SK-N-SH (cell line): ENCODE measurements at regions not wholly inside any gene's neighbourhood (a gene's known extent, or its start where the extent isn't known, plus 50 kb on each side); places are given as distances from the start of the nearest gene placed in this dataset.
A peak's percentile ranks its signal among the peaks of the same experiment; 100 is the strongest.

Experiments
- CTCF ChIA-PET: fragments of 300-600, 350-600 bp; formaldehyde crosslinking; extraction: SDS; loops from one replicate; lab custom pipeline; 2021; lab: Yijun Ruan, JAX
- POLR2A ChIA-PET: fragments of 350-600 bp; sonication (Branson Sonifier 250); formaldehyde crosslinking; extraction: SDS; loops from one replicate; lab custom pipeline; 2020; ENCODE audit warnings: antibody characterized with exemption, inconsistent platforms; lab: Yijun Ruan, JAX
- DNase-seq: peaks from one replicate; pipeline ENCODE4 v3.0.0; 2012
- H2AFZ ChIP-seq: fragments of 200-600 bp; sonication (generic); 2 replicates; pipeline ENCODE4 v1.8.1; 2016; ENCODE audit warnings: antibody characterized with exemption, mild to moderate bottlenecking, low read depth
- H3F3A ChIP-seq: fragments of 200-600 bp; sonication (generic); replicated peaks from 2 replicates; pipeline ENCODE3; 2016; ENCODE audit warnings: antibody characterized with exemption, mild to moderate bottlenecking; ENCODE audit not compliant: insufficient read depth
- H3K27ac ChIP-seq, 2 experiments: fragments of 200-500 bp in 1 of 2; fragments of 200-600 bp in 1 of 2; sonication (Bioruptor generic) in 1 of 2; sonication (generic), shearing (Covaris generic) in 1 of 2; 2 replicates each; pipeline versions ENCODE4 v1.5.1 to v1.6.1; 2014 to 2016; ENCODE audit warnings: low read depth in 2 of 2, inconsistent platforms in 1 of 2, low read length in 1 of 2, mild to moderate bottlenecking in 1 of 2, mixed read lengths in 1 of 2
- H3K27me3 ChIP-seq: fragments of 200-600 bp; sonication (generic), shearing (Covaris generic); 2 replicates; pipeline ENCODE4 v1.6.1; 2016; ENCODE audit warnings: mixed run types; ENCODE audit not compliant: insufficient read depth
- H3K36me3 ChIP-seq, 2 experiments: fragments of 200-500 bp in 1 of 2; fragments of 200-600 bp in 1 of 2; sonication (Bioruptor generic) in 1 of 2; sonication (generic) in 1 of 2; replicated peaks in 1 of 2; 2 replicates each; pipeline versions ENCODE3 to v1.5.1; 2014 to 2016; ENCODE audit warnings: low read length in 1 of 2, mild to moderate bottlenecking in 1 of 2; ENCODE audit not compliant: insufficient read depth in 2 of 2, control insufficient read depth in 1 of 2
- H3K4me1 ChIP-seq, 2 experiments: fragments of 200-500 bp in 1 of 2; fragments of 200-600 bp in 1 of 2; sonication (Bioruptor generic) in 1 of 2; sonication (generic), shearing (Covaris generic) in 1 of 2; 2 replicates each; pipeline versions ENCODE4 v1.5.1 to v1.6.1; 2014 to 2016; ENCODE audit warnings: low read depth in 1 of 2, low read length in 1 of 2, mixed run types in 1 of 2; ENCODE audit not compliant: insufficient read depth in 2 of 2, control insufficient read depth in 1 of 2
- H3K4me2 ChIP-seq: fragments of 200-600 bp; sonication (generic), shearing (Covaris generic); 2 replicates; pipeline ENCODE4 v1.6.1; 2017; ENCODE audit warnings: mixed run types
- H3K4me3 ChIP-seq, 2 experiments: fragments of 200-500 bp in 1 of 2; fragments of 200-600 bp in 1 of 2; sonication (Bioruptor generic) in 1 of 2; sonication (generic), shearing (Covaris generic) in 1 of 2; 2 replicates each; pipeline versions ENCODE4 v1.5.1 to v1.8.1; 2014 to 2016; ENCODE audit warnings: low read depth in 2 of 2, inconsistent platforms in 1 of 2, low read length in 1 of 2, mild to moderate bottlenecking in 1 of 2, mixed read lengths in 1 of 2, moderate library complexity in 1 of 2
- H3K79me2 ChIP-seq: fragments of 200-600 bp; sonication (generic); 2 replicates; pipeline ENCODE4 v1.8.1; 2017; ENCODE audit warnings: mild to moderate bottlenecking; ENCODE audit not compliant: insufficient read depth
- H3K9ac ChIP-seq: fragments of 200-600 bp; sonication (generic); 2 replicates; pipeline ENCODE4 v1.6.1; 2017; ENCODE audit warnings: mixed run types
- H3K9me2 ChIP-seq: fragments of 200-600 bp; sonication (generic); 2 replicates; pipeline ENCODE4 v1.6.1; 2017; ENCODE audit warnings: mixed run types
- H3K9me3 ChIP-seq: fragments of 200-600 bp; sonication (generic); 2 replicates; pipeline ENCODE4 v1.6.1; 2017; ENCODE audit warnings: mixed run types, mild to moderate bottlenecking, moderate library complexity
- H4K20me1 ChIP-seq: fragments of 200-600 bp; sonication (generic); 2 replicates; pipeline ENCODE4 v1.6.1; 2017; ENCODE audit warnings: mild to moderate bottlenecking, mixed run types; ENCODE audit not compliant: insufficient read depth
- CHD2 ChIP-seq: fragments of 150-350 bp; IDR thresholded peaks from 2 replicates; pipeline ENCODE4 v1.6.1; 2018; ENCODE audit warnings: low read length; ENCODE audit not compliant: partially characterized antibody
- ELF1 ChIP-seq: IDR thresholded peaks from 2 replicates; pipeline ENCODE4 v1.4.0; 2012
- EZH2phosphoT487 ChIP-seq: fragments of 200-600 bp; sonication (generic); IDR thresholded peaks from 2 replicates; pipeline ENCODE4 v1.6.1; 2017; ENCODE audit warnings: low read depth, mixed run types, mild to moderate bottlenecking, antibody characterized with exemption, moderate library complexity, borderline replicate concordance
- FOXJ3 ChIP-seq: sonication (generic); formaldehyde crosslinking; IDR thresholded peaks from 2 replicates; pipeline ENCODE4 v1.5.1; 2020; ENCODE audit warnings: mild to moderate bottlenecking, missing genetic modification reagents
- FOXM1 ChIP-seq: IDR thresholded peaks from 2 replicates; pipeline ENCODE4 v1.4.0; 2012; ENCODE audit warnings: low read depth, mild to moderate bottlenecking
- MEF2A ChIP-seq: IDR thresholded peaks from 2 replicates; pipeline ENCODE4 v1.4.0; 2012; ENCODE audit warnings: low read depth, borderline replicate concordance
- MXI1 ChIP-seq: IDR thresholded peaks from 2 replicates; pipeline ENCODE4 v1.6.1; 2012; ENCODE audit warnings: mild to moderate bottlenecking, low read depth, low read length, improper control_type of control experiment
- NFIC ChIP-seq: IDR thresholded peaks from 2 replicates; pipeline ENCODE4 v1.4.0; 2012; ENCODE audit warnings: borderline replicate concordance
- TAF1 ChIP-seq: IDR thresholded peaks from 2 replicates; pipeline ENCODE4 v1.6.1; 2012; ENCODE audit warnings: low read depth, mild to moderate bottlenecking, low read length, moderate library complexity, borderline replicate concordance
- TCF12 ChIP-seq: IDR thresholded peaks from 2 replicates; pipeline ENCODE4 v1.4.0; 2012
- YY1 ChIP-seq: IDR thresholded peaks from 2 replicates; pipeline ENCODE4 v1.4.0; 2012; ENCODE audit warnings: low read depth, mild to moderate bottlenecking
- whole genome bisulfite sequencing: methylation state at CpG from one replicate; pipeline ENCODE4 v1.1.6; 2017; ENCODE audit warnings: low lambda C conversion rate; 5-methylcytosine and 5-hydroxymethylcytosine counted together

DNA sequence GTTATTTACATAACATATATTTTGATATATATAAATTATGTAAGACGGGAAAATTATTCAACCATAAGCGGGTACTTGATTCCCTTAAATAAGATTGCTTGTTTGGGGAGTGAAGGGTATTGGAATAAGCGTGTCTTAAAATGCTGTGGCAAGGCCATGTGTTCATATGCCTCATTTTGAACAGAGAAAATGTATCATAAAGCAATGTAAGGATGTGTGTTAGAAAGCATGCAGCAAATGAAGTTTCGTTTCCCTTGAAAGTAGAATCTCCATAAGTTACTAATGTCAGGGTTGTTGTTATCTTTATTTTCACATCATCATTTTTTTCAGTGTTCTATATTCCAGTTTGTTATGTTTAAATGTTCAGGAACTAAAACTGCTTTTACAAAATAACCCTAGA is 465.6 kb downstream of the FOXG1 start (continued):
- TF ChIP-seq MXI1 (no peak), CHD2 (no peak), TCF12 (no peak), FOXJ3 (CRISPR knock-in tag) (no peak)

DNA sequence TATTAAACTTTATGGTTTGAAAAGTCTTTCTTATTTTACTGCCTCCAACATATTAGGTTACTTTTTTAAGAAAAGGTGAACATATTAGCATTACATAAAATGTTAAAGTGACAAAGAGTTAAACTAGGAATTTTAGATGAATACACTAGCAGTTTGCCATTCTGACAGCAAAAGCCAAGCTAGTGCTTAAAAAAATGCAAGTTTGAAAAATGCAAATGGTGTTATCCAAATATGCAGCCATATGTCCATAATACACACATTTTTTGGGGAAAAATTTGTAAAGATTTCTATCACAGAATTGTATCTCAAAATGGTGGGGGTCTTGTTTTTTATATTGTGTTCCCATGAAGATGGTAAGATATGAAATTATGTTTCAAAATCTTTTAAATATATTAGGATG is 466.1 kb downstream of the FOXG1 start:
- no peak overlapping the region for H3K4me2 ChIP-seq
- CTCF ChIA-PET = interaction anchor here (1.8 kb wide), 1 partner anchor 9 kb away, joined by 6 read pairs; no protein-coding TSS in a partner anchor
- TF ChIP-seq MEF2A = no peak
- no peaks in the 10 kb centered on the region for H3K9me3 ChIP-seq
- H3K9me2 ChIP-seq = no peaks in the 10 kb centered on the region
- peaks cover 23% of the 10 kb centered on the region for H3F3A ChIP-seq
- H3K27me3 ChIP-seq = no peaks in the 10 kb centered on the region
- DNase-seq = no peak
- H3K4me3 ChIP-seq = no peak overlapping the region
- no peak overlapping the region for H3K9ac ChIP-seq
- no peaks in the 10 kb centered on the region for H3K36me3 ChIP-seq
- POLR2A ChIA-PET = no interaction called here
- H4K20me1 ChIP-seq = no peaks in the 10 kb centered on the region
- H3K79me2 ChIP-seq = no peaks in the 10 kb centered on the region
- H3K27ac ChIP-seq = no peak overlapping the region
- no peak overlapping the region for H2AFZ ChIP-seq
- H3K4me1 ChIP-seq = peaks cover 0 to 24% of the 10 kb centered on the region in 2 experiments; a peak in 2 of 4 replicates

DNA sequence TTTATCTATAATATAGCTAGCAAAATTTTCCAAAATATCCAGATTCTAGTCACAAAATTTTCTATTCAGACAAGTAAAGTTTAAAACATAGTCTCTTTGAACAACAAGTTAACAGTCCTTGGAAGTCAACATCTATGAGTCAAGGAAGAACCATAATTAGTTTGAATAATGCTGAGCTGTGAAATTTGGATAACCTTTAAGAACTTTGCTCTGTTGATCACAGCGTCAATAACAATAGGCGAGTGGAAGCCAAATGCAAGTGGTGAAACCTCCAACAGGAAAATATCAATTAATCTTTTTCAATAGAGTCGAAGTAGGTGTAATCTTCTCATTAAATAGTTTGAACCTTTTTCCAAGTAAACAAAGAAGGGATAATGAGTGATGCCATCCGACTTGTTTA is 466.6 kb downstream of the FOXG1 start:
- DNase-seq = no peak
- no peak overlapping the region for H3K4me2 ChIP-seq
- no peaks in the 10 kb centered on the region for H4K20me1 ChIP-seq
- H3K27me3 ChIP-seq = no peaks in the 10 kb centered on the region
- H3K27ac ChIP-seq = no peak overlapping the region
- CTCF ChIA-PET = interaction anchor here (1.8 kb wide), 1 partner anchor 10 kb away, joined by 6 read pairs; no protein-coding TSS in a partner anchor
- no peaks in the 10 kb centered on the region for H3K9me3 ChIP-seq
- WGBS = 55% methylated on average over 4 of the region's 4 CpGs
- no peaks in the 10 kb centered on the region for H3K36me3 ChIP-seq
- no peak overlapping the region for H3K4me3 ChIP-seq
- H3K79me2 ChIP-seq = no peaks in the 10 kb centered on the region
- no peak overlapping the region for H3K9ac ChIP-seq
- TF ChIP-seq EZH2phosphoT487 (no peak), YY1 (no peak), NFIC (no peak)
- no peaks in the 10 kb centered on the region for H3K9me2 ChIP-seq
- H3F3A ChIP-seq = peaks cover 23% of the 10 kb centered on the region
- no peak overlapping the region for H2AFZ ChIP-seq
- POLR2A ChIA-PET = no interaction called here
- H3K4me1 ChIP-seq = peaks cover 0 to 24% of the 10 kb centered on the region in 2 experiments; a peak in 2 of 4 replicates

DNA sequence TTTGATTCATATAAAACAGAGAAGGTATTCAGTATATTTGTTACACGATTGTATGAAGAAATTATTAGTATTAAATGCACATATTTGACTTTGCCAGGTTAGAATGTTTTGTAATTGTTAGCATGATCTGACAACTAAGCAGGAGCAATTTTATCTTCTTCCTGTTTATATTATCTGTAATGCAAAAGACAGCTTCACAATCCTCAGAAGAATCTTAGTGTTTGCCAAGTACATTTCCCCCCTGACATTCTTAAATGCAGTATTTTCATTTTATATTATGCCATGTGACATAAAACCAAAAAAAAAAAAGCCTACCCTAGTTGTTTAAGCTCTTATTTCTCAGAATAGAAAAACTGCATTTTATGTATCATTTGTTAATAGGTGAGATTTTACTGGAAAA is 469.4 kb downstream of the FOXG1 start:
- 10% methylated on average over 1 of the region's 1 CpG for WGBS
- peak overlapping the region; percentile 66; the same call in 1 of the 2 replicates for H3K4me2 ChIP-seq
- ChIA-PET CTCF (no interaction called here), POLR2A (no interaction called here)
- H3K9me2 ChIP-seq = no peaks in the 10 kb centered on the region
- H3K79me2 ChIP-seq = no peaks in the 10 kb centered on the region
- H3K4me3 ChIP-seq = peak overlapping the region in 1 of 2 experiments; percentile 41; a peak in 1 of 4 replicates
- H3K36me3 ChIP-seq = no peaks in the 10 kb centered on the region
- DNase-seq = no peak
- peak overlapping the region; percentile 56; the same call in 1 of the 2 replicates for H3K9ac ChIP-seq
- H3K27me3 ChIP-seq = no peaks in the 10 kb centered on the region
- H3K27ac ChIP-seq = peak overlapping the region in 1 of 2 experiments; percentile 95; a peak in 2 of 4 replicates
- H3F3A ChIP-seq = peaks cover 42% of the 10 kb centered on the region
- H2AFZ ChIP-seq = no peak overlapping the region
- H3K4me1 ChIP-seq = peaks cover 0 to 39% of the 10 kb centered on the region in 2 experiments; a peak in 2 of 4 replicates
- TF ChIP-seq FOXM1 (peak; percentile 22; the same call in 1 of the 2 replicates), TAF1 (no peak), TCF12 (peak; percentile 29), ELF1 (no peak)
- H3K9me3 ChIP-seq = no peaks in the 10 kb centered on the region
- no peaks in the 10 kb centered on the region for H4K20me1 ChIP-seq
